ENCODE measurements at regions not wholly inside any gene's neighbourhood (a gene's known extent, or its start where the extent isn't known, plus 50 kb on each side); places are given as distances from the start of the nearest gene placed in this dataset.

GRCh38 chr2:160970052-160970965, 189.9 kb upstream of the TANK start:
- no peak for TF ChIP-seq ZFX (IDR thresholded peaks at IDR 0.05)
- TF ChIP-seq, protein P1, sequence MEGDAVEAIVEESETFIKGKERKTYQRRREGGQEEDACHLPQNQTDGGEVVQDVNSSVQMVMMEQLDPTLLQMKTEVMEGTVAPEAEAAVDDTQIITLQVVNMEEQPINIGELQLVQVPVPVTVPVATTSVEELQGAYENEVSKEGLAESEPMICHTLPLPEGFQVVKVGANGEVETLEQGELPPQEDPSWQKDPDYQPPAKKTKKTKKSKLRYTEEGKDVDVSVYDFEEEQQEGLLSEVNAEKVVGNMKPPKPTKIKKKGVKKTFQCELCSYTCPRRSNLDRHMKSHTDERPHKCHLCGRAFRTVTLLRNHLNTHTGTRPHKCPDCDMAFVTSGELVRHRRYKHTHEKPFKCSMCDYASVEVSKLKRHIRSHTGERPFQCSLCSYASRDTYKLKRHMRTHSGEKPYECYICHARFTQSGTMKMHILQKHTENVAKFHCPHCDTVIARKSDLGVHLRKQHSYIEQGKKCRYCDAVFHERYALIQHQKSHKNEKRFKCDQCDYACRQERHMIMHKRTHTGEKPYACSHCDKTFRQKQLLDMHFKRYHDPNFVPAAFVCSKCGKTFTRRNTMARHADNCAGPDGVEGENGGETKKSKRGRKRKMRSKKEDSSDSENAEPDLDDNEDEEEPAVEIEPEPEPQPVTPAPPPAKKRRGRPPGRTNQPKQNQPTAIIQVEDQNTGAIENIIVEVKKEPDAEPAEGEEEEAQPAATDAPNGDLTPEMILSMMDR (conservative IDR thresholded peaks at IDR 0.05), result peak; percentile 86
- no peak overlapping the region for H3K27ac ChIP-seq

- H3K27ac ChIP-seq, result no peak overlapping the region
- TF ChIP-seq ZFX (IDR thresholded peaks at IDR 0.05), result no peak
- TF ChIP-seq, protein P1 (conservative IDR thresholded peaks at IDR 0.05), result no peak
Measured at GRCh38 chr2:160973991-160974390, 186.2 kb upstream of the TANK start.

DNA sequence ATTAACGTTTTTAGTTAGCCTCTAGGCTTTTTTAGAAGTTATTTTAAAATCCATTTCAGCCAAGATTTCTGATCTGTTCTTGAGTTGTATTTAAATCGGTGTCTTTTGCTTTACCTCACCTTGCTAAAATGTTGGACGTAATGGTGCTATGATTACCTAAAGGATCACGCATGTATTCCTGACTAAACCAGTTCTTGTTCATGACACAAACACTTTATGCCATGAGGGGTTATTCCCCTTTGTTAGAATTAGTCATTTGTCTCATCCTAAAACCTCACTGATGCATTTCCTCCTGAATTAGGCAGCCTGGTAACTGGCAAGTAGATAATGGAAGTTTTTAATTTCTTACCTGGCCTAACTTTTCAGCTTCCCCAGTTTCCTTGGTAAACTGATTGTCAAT, 185.4 kb upstream of the TANK start:
- H3K27ac ChIP-seq, result no peak overlapping the region
- TF ChIP-seq, protein P1 (conservative IDR thresholded peaks at IDR 0.05), result no peak
- TF ChIP-seq ZFX (IDR thresholded peaks at IDR 0.05), result no peak

GRCh38 chr2:160976797-160977196, 183.4 kb upstream of the TANK start:
- no peak overlapping the region for H3K27ac ChIP-seq
- TF ChIP-seq, protein P1 (conservative IDR thresholded peaks at IDR 0.05), result no peak
- TF ChIP-seq ZFX (IDR thresholded peaks at IDR 0.05), result no peak

DNA sequence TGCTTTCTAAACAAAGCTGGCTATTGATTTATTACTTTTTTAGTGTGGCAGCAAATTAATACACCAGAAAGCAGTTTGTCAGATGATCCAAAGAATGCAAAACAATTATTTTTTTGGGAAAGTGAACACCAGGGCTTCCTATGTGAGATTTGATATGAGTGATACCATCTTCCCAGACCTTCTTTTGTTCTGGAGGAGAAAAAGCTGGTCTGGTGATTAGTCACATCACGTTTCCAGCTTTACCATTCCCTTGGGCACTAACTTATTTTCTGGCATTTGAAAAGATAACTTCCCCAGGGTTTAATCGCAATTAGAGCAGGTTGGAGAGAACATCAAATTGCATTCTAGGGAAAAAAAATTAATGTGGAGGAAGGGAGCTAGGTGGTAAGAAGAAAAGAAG, 182.9 kb upstream of the TANK start:
- H3K27ac ChIP-seq, result no peak overlapping the region
- no peak for TF ChIP-seq ZFX (IDR thresholded peaks at IDR 0.05)
- TF ChIP-seq, protein P1 (conservative IDR thresholded peaks at IDR 0.05), result no peak

DNA sequence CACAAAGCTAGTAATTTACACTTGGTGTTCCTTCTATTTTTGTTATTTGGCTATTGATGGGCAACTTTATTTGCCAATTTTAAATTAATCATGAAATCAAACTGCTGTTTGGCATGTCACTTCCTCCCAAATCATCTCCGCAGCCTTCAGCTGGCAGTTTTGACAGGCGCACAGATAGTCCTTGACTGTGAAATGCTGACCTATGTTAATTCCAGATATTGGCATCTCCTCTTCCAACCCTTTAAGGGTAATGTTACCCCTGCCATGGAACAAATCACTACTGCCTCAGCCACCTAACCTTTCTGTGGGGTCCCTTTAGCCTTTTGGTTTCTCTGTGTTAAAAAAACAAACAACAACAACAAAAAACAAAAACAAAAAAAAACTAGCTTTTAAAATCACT, 182.4 kb upstream of the TANK start:
- H3K27ac ChIP-seq, result no peak overlapping the region
- TF ChIP-seq ZFX (IDR thresholded peaks at IDR 0.05), result no peak
- TF ChIP-seq, protein P1 (conservative IDR thresholded peaks at IDR 0.05), result no peak

- H3K27ac ChIP-seq, result no peak overlapping the region
- TF ChIP-seq, protein P1 (conservative IDR thresholded peaks at IDR 0.05), result no peak
- no peak for TF ChIP-seq ZFX (IDR thresholded peaks at IDR 0.05)
Measured at GRCh38 chr2:160984426-160985077, 175.7 kb upstream of the TANK start.

All from C4-2B (cell line).